GM12878 (cell line): ENCODE measurements at regions not wholly inside any gene's neighbourhood (a gene's known extent, or its start where the extent isn't known, plus 50 kb on each side); places are given as distances from the start of the nearest gene placed in this dataset.

Experiments used
- ATF2 ChIP-seq: IDR thresholded peaks from 2 replicates; pipeline ENCODE4 v1.6.1; 2012; ENCODE audit warnings: low read length, inconsistent platforms
- CTCF ChIP-seq, 3 experiments: IDR thresholded peaks in 2 of 3; conservative IDR thresholded peaks in 1 of 3; 2 replicates each; pipeline ENCODE4 v1.5.1; 2011; ENCODE audit warnings: low read depth in 3 of 3, low read length in 3 of 3, mild to moderate bottlenecking in 3 of 3, control low read depth in 2 of 3, moderate library complexity in 2 of 3, inconsistent platforms in 1 of 3, mixed read lengths in 1 of 3; ENCODE audit not compliant: control insufficient read depth in 2 of 3, insufficient read depth in 1 of 3; ENCODE audit errors: extremely low read depth in 1 of 3
- MLLT1 ChIP-seq: fragments of 450-650 bp; IDR thresholded peaks from 2 replicates; pipeline ENCODE4 v1.6.1; 2016; ENCODE audit warnings: mild to moderate bottlenecking
- POLR2AphosphoS5 ChIP-seq: IDR thresholded peaks from 2 replicates; pipeline ENCODE4 v1.6.1; 2011; ENCODE audit warnings: mild to moderate bottlenecking, low read length, inconsistent platforms
- REST ChIP-seq: IDR thresholded peaks from 2 replicates; pipeline ENCODE4 v1.6.1; 2012; ENCODE audit warnings: mild to moderate bottlenecking, low read depth, low read length
- SIN3A ChIP-seq: IDR thresholded peaks from 2 replicates; pipeline ENCODE4 v1.6.1; 2012; ENCODE audit warnings: low read depth, low read length, improper control_type of control experiment
- SP1 ChIP-seq: IDR thresholded peaks from one replicate; pipeline ENCODE4 v1.6.1; 2011; ENCODE audit warnings: low read depth, low read length
- TAF1 ChIP-seq: IDR thresholded peaks from 2 replicates; pipeline ENCODE4 v1.6.1; 2011; ENCODE audit warnings: mild to moderate bottlenecking, low read depth, low read length, borderline replicate concordance
- YY1 ChIP-seq: IDR thresholded peaks from 2 replicates; pipeline ENCODE4 v1.6.1; 2011; ENCODE audit warnings: low read depth, mild to moderate bottlenecking, low read length
- ZBTB33 ChIP-seq: fragments of 450-650 bp; IDR thresholded peaks from 2 replicates; pipeline ENCODE4 v1.6.1; 2017; ENCODE audit warnings: mild to moderate bottlenecking

- TF ChIP-seq POLR2AphosphoS5 (no peak), ZBTB33 (no peak), SP1 (no peak), MLLT1 (no peak), ATF2 (no peak), TAF1 (no peak), SIN3A (no peak), REST (no peak), YY1 (no peak), CTCF (IDR thresholded peaks at IDR 0.05 in 2 of 3, conservative IDR thresholded peaks at IDR 0.05 in 1 of 3; ENCODE audit: control insufficient read depth in 2 of 3, extremely low read depth in 1 of 3, insufficient read depth in 1 of 3, low read depth in 3 of 3, low read length in 3 of 3) (no peak)
Measured at GRCh38 chr6:21331235-21331634, 262.3 kb upstream of the SOX4 start.
